Mesodermal cell (in vitro differentiated cells): ENCODE measurements at regions not wholly inside any gene's neighbourhood (a gene's known extent, or its start where the extent isn't known, plus 50 kb on each side); places are given as distances from the start of the nearest gene placed in this dataset.
A peak's percentile ranks its signal among the peaks of the same experiment; 100 is the strongest.

ENCODE experiments used
- H3K27ac ChIP-seq: 2 replicates; pipeline ENCODE4 v1.7.0; 2013; ENCODE audit warnings: mild to moderate bottlenecking, low read depth, low read length, moderate library complexity; ENCODE audit not compliant: severe bottlenecking
- H3K36me3 ChIP-seq: 2 replicates; pipeline ENCODE4 v1.7.1; 2013; ENCODE audit warnings: mild to moderate bottlenecking, low read length, moderate library complexity; ENCODE audit not compliant: control insufficient read depth, insufficient read depth
- H3K4me1 ChIP-seq: one replicate; pipeline ENCODE4 v1.7.1; 2013; ENCODE audit warnings: mild to moderate bottlenecking, low read length; ENCODE audit not compliant: insufficient read depth, control insufficient read depth, poor library complexity, severe bottlenecking
- H3K4me3 ChIP-seq: 2 replicates; pipeline ENCODE4 v1.7.0; 2013; ENCODE audit warnings: low read length, control low read depth, mild to moderate bottlenecking; ENCODE audit not compliant: insufficient read depth, poor library complexity, severe bottlenecking; ENCODE audit errors: extremely low read depth
- H3K9me3 ChIP-seq: 2 replicates; pipeline ENCODE4 v1.7.1; 2013; ENCODE audit warnings: mild to moderate bottlenecking, low read length, moderate library complexity; ENCODE audit not compliant: control insufficient read depth
- WGBS, 2 experiments: methylation state at CpG; one replicate each; pipeline ENCODE4 v1.1.5; 2013; ENCODE audit warnings: missing lambda C conversion rate in 2 of 2; ENCODE audit not compliant: insufficient coverage in 2 of 2; 5-methylcytosine and 5-hydroxymethylcytosine counted together

GRCh38 chr4:74613266-74613665 is 168.3 kb downstream of the AREG start:
- 73 to 80% methylated on average over 1 to 2 of the region's 2 CpGs for WGBS, 2 experiments
- Histone ChIP-seq H3K4me1 (no peaks in the 10 kb centered on the region), H3K4me3 (no peak overlapping the region), H3K9me3 (no peaks in the 10 kb centered on the region), H3K27ac (no peak overlapping the region), H3K36me3 (no peaks in the 10 kb centered on the region)

DNA sequence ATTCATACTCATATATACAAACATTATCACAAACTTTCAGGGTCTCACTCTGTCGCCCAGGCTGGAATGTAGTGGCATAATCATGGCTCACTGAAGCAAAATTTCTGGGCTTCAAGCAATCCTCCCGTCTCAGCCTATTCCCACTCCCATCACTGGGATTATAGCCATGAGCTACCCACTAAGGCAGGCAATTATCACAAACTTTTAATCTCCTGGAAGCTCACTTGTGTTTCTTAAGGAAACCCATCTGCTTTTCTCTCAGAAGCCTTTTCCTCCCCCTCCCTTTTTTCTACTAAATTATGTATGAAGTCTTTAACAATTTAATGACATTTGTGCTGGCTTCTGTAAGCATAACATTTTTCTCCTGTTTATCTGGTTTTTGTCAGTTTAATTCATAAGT is 170.5 kb downstream of the AREG start:
- 80 to 95% methylated on average over 2 of the region's 2 CpGs for WGBS, 2 experiments

GRCh38 chr4:74618166-74618565 is 173.2 kb downstream of the AREG start:
- WGBS, 2 experiments: no CpG with 5 or more reads among the region's 1 CpG
- Histone ChIP-seq H3K36me3 (no peaks in the 10 kb centered on the region), H3K9me3 (no peaks in the 10 kb centered on the region), H3K27ac (no peak overlapping the region), H3K4me1 (no peaks in the 10 kb centered on the region), H3K4me3 (no peak overlapping the region)

More for the DNA sequence above, 170.5 kb downstream of the AREG start:
- Histone ChIP-seq H3K4me3 (no peak overlapping the region), H3K27ac (no peak overlapping the region), H3K9me3 (no peaks in the 10 kb centered on the region), H3K36me3 (no peaks in the 10 kb centered on the region), H3K4me1 (no peaks in the 10 kb centered on the region)

- H3K36me3 ChIP-seq: no peaks in the 10 kb centered on the region
- no peaks in the 10 kb centered on the region for H3K4me1 ChIP-seq
- H3K4me3 ChIP-seq: no peak overlapping the region
- WGBS, 2 experiments: 100% methylated on average over 1 of the region's 1 CpG
- H3K27ac ChIP-seq: no peak overlapping the region
- H3K9me3 ChIP-seq: no peaks in the 10 kb centered on the region
Measured at GRCh38 chr4:74618659-74619058, 173.7 kb downstream of the AREG start.

DNA sequence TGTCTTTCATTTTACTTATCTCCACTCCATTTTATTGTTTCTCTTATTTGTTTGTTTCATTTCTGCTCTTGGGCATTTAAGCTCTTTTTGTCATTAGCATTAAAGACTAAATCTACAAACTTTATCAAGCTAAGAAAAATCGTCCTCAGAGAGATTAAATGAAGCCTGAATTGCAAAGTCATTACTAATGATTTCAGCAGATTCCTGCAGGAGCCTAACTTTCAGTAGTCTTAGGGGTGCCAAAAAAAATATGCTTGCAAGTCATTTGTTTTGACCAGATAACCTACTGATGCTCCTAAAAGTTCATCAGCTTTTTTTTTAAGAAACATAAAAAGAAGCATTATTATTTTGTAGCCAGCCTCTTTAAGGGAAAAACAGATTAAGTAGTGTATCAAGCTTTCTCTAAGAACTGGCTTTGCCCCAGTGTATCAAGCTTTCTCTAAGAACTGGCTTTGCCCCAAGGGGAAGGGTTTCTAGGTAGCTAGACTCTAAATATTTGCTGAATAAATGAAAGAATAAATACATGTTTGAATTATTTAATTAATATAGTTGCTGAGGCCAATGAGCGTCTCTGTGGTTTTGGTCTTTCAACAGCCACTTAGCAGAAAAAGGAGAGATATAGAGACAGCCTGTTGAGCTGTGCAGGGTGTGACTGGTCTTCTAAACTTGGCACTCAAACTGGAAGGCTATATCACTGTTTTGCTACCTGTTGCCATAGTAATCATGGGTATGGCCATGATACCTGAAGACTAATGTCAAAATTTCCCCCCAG is 174.2 kb downstream of the BTC start:
- no peak overlapping the region for H3K4me3 ChIP-seq
- no peaks in the 10 kb centered on the region for H3K9me3 ChIP-seq
- H3K27ac ChIP-seq: no peak overlapping the region
- WGBS, 2 experiments: 75 to 100% methylated on average over 1 to 2 of the region's 2 CpGs
- no peaks in the 10 kb centered on the region for H3K36me3 ChIP-seq
- H3K4me1 ChIP-seq: peaks cover 6% of the 10 kb centered on the region

GRCh38 chr4:74621616-74622015 is 172.7 kb downstream of the BTC start:
- no peak overlapping the region for H3K27ac ChIP-seq
- H3K4me3 ChIP-seq: no peak overlapping the region
- peaks cover 6% of the 10 kb centered on the region for H3K4me1 ChIP-seq
- no peaks in the 10 kb centered on the region for H3K36me3 ChIP-seq
- no peaks in the 10 kb centered on the region for H3K9me3 ChIP-seq

GRCh38 chr4:74623041-74623440 is 171.3 kb downstream of the BTC start:
- Histone ChIP-seq H3K4me3 (no peak overlapping the region), H3K9me3 (no peaks in the 10 kb centered on the region), H3K27ac (no peak overlapping the region), H3K4me1 (peaks cover 6% of the 10 kb centered on the region), H3K36me3 (no peaks in the 10 kb centered on the region)
- WGBS, 2 experiments: 58% methylated on average over 2 of the region's 3 CpGs; no CpG with 5 or more reads in 1 of the 2 experiments

GRCh38 chr4:74624351-74625151 is 169.8 kb downstream of the BTC start:
- Histone ChIP-seq H3K27ac (peak overlapping the region; percentile 51), H3K4me1 (peaks cover 9% of the 10 kb centered on the region), H3K4me3 (no peak overlapping the region), H3K9me3 (no peaks in the 10 kb centered on the region), H3K36me3 (no peaks in the 10 kb centered on the region)
- 67 to 100% methylated on average over 1 of the region's 5 CpGs for WGBS, 2 experiments

- WGBS, 2 experiments: no CpG with 5 or more reads among the region's 1 CpG
- H3K27ac ChIP-seq: no peak overlapping the region
Measured at GRCh38 chr4:74625981-74626380, 168.3 kb downstream of the BTC start.

DNA sequence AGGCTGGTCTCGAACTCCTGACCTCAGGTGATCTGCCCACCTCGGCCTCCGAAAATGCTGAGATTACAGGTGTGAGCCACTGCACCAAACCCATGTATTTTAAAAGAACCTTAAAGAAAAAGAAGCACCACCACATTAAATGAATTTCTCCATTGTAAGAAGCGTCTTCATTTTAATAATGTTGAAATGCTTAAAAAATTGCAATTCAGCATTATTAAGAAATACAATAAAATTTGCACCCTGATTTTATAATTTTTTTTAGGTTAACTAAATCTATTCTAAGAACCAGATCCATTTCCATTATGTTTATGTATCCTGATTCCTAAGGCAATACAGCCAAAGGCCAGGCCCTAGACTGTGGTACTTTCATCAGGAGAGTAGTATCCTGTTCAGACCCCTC is 167.2 kb downstream of the BTC start:
- Histone ChIP-seq H3K4me3 (no peak overlapping the region), H3K4me1 (peaks cover 9% of the 10 kb centered on the region), H3K9me3 (no peaks in the 10 kb centered on the region), H3K27ac (no peak overlapping the region), H3K36me3 (no peaks in the 10 kb centered on the region)
- WGBS, 2 experiments: 81 to 82% methylated on average over 2 to 3 of the region's 4 CpGs

More at GRCh38 chr4:74625981-74626380, 168.3 kb downstream of the BTC start:
- H3K4me3 ChIP-seq: no peak overlapping the region
- no peaks in the 10 kb centered on the region for H3K36me3 ChIP-seq
- no peaks in the 10 kb centered on the region for H3K9me3 ChIP-seq
- peaks cover 9% of the 10 kb centered on the region for H3K4me1 ChIP-seq

GRCh38 chr4:74627504-74627903 is 166.8 kb downstream of the BTC start:
- Histone ChIP-seq H3K4me1 (peaks cover 9% of the 10 kb centered on the region), H3K36me3 (no peaks in the 10 kb centered on the region), H3K9me3 (no peaks in the 10 kb centered on the region), H3K27ac (no peak overlapping the region), H3K4me3 (no peak overlapping the region)
- WGBS, 2 experiments: 100% methylated on average over 1 of the region's 4 CpGs; no CpG with 5 or more reads in 1 of the 2 experiments
